DND-41 (cell line): ENCODE measurements at regions not wholly inside any gene's neighbourhood (a gene's known extent, or its start where the extent isn't known, plus 50 kb on each side); places are given as distances from the start of the nearest gene placed in this dataset.

ENCODE experiments used
- ATAC-seq: fragments of 200-7000 bp; cut with Tn5 transposase; 3 replicates; pipeline ENCODE4 v1.9.1; 2021; ENCODE audit warnings: low read depth; ENCODE audit not compliant: insufficient read depth
- DNase-seq: peaks from one replicate; pipeline ENCODE4 v3.0.0-alpha.2; 2020
- H2AFZ ChIP-seq: 2 replicates; pipeline ENCODE4 v1.6.0; 2012; ENCODE audit warnings: low read depth, low read length
- H3K27ac ChIP-seq: 2 replicates; pipeline ENCODE4 v1.5.1; 2012; ENCODE audit warnings: low read length, inconsistent platforms
- H3K27me3 ChIP-seq: fragments of 200-600 bp; sonication (generic); 2 replicates; pipeline ENCODE4 v1.6.0; 2012; ENCODE audit warnings: low read length, mild to moderate bottlenecking, inconsistent platforms; ENCODE audit not compliant: insufficient read depth, poor library complexity
- H3K36me3 ChIP-seq: 2 replicates; pipeline ENCODE4 v1.5.1; 2012; ENCODE audit warnings: low read length, inconsistent platforms; ENCODE audit not compliant: insufficient read depth
- H3K4me1 ChIP-seq: 2 replicates; pipeline ENCODE4 v1.5.1; 2012; ENCODE audit warnings: mild to moderate bottlenecking, low read length; ENCODE audit not compliant: insufficient read depth
- H3K4me2 ChIP-seq: 2 replicates; pipeline ENCODE4 v1.6.0; 2012; ENCODE audit warnings: mild to moderate bottlenecking, moderate library complexity, low read length, inconsistent platforms; ENCODE audit not compliant: insufficient read depth
- H3K4me3 ChIP-seq, 2 experiments: fragments of 200-600 bp in 1 of 2; shearing (Covaris generic) in 1 of 2; 2 replicates each; pipeline ENCODE4 v1.5.1; 2012 to 2016; ENCODE audit warnings: inconsistent platforms in 2 of 2, low read length in 2 of 2, mild to moderate bottlenecking in 2 of 2, low read depth in 1 of 2, moderate library complexity in 1 of 2
- H3K79me2 ChIP-seq: 2 replicates; pipeline ENCODE4 v1.6.0; 2012; ENCODE audit warnings: low read length, inconsistent platforms; ENCODE audit not compliant: insufficient read depth
- H3K9ac ChIP-seq: 2 replicates; pipeline ENCODE4 v1.6.0; 2012; ENCODE audit warnings: low read depth, mild to moderate bottlenecking, inconsistent platforms, low read length, moderate library complexity
- H3K9me3 ChIP-seq: 2 replicates; pipeline ENCODE4 v1.5.1; 2012; ENCODE audit warnings: low read length, moderate library complexity, mild to moderate bottlenecking, inconsistent platforms; ENCODE audit not compliant: insufficient read depth, severe bottlenecking
- H4K20me1 ChIP-seq: 2 replicates; pipeline ENCODE4 v1.6.0; 2012; ENCODE audit warnings: low read length; ENCODE audit not compliant: insufficient read depth
- EZH2 ChIP-seq: IDR thresholded peaks from 3 replicates; pipeline ENCODE4 v1.6.1; 2012; ENCODE audit warnings: borderline replicate concordance, low read depth, mild to moderate bottlenecking, moderate library complexity, low read length, inconsistent platforms; ENCODE audit not compliant: severe bottlenecking
- TF ChIP-seq, protein P1 (sequence below): IDR thresholded peaks from 2 replicates; pipeline ENCODE4 v1.5.1; 2012; ENCODE audit warnings: borderline replicate concordance, low read length, moderate library complexity, mild to moderate bottlenecking; ENCODE audit not compliant: poor library complexity, severe bottlenecking; ENCODE audit errors: extremely low read depth

DNA sequence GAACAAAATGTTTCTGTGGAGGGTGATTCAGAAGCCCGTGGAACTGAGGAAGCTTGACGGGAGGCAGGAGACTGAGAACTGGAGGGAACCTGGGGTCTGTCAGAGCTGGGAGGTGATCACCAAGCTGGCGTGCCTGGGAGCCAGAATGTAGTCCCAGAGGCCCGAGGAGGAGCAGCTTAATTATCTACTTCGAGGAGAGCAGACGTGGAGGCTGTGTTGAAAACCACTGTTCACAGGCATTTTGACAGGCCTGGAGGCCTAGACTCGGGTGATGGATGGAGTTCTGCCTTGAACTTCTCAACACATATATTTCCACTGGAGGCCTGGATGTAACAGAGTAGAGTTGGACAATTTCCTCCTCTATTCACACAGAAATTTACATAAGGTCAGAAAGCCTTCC, 177.7 kb upstream of the SALL1 start:
- Histone ChIP-seq H4K20me1 (no peaks in the 10 kb centered on the region), H2AFZ (no peak overlapping the region), H3K4me3 (no peak overlapping the region), H3K9me3 (no peaks in the 10 kb centered on the region), H3K36me3 (no peaks in the 10 kb centered on the region), H3K27me3 (no peaks in the 10 kb centered on the region), H3K4me2 (no peak overlapping the region), H3K79me2 (no peaks in the 10 kb centered on the region), H3K9ac (no peak overlapping the region), H3K27ac (no peak overlapping the region), H3K4me1 (no peaks in the 10 kb centered on the region)
- DNase-seq = no peak
- TF ChIP-seq EZH2 = no peak
- TF ChIP-seq, protein P1, sequence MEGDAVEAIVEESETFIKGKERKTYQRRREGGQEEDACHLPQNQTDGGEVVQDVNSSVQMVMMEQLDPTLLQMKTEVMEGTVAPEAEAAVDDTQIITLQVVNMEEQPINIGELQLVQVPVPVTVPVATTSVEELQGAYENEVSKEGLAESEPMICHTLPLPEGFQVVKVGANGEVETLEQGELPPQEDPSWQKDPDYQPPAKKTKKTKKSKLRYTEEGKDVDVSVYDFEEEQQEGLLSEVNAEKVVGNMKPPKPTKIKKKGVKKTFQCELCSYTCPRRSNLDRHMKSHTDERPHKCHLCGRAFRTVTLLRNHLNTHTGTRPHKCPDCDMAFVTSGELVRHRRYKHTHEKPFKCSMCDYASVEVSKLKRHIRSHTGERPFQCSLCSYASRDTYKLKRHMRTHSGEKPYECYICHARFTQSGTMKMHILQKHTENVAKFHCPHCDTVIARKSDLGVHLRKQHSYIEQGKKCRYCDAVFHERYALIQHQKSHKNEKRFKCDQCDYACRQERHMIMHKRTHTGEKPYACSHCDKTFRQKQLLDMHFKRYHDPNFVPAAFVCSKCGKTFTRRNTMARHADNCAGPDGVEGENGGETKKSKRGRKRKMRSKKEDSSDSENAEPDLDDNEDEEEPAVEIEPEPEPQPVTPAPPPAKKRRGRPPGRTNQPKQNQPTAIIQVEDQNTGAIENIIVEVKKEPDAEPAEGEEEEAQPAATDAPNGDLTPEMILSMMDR = no peak
- ATAC-seq = no peak

DNA sequence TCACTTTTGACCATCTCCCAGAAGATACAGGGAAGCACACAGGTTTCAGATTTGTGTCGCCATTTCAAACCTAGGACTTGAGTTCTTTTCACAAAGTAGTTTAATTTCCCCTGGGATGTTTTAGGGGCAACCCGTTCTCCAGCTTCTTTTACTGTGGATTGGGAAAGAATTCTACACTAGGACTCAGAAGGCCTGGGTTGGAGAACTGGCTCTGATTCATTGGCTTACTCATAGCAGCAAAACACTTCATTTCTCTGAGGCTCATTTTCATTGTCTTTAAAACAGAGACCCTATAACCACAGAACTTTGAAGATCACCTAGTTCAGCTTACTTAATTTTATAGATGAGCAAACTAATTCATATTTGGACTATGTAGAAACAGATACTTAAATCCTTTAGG, 175.9 kb upstream of the SALL1 start:
- ATAC-seq (no peak), DNase-seq (no peak)
- Histone ChIP-seq H3K9ac (no peak overlapping the region), H3K9me3 (no peaks in the 10 kb centered on the region), H3K79me2 (no peaks in the 10 kb centered on the region), H2AFZ (no peak overlapping the region), H3K36me3 (no peaks in the 10 kb centered on the region), H3K27me3 (no peaks in the 10 kb centered on the region), H4K20me1 (no peaks in the 10 kb centered on the region), H3K4me1 (no peaks in the 10 kb centered on the region), H3K4me2 (no peak overlapping the region), H3K27ac (no peak overlapping the region), H3K4me3 (no peak overlapping the region)
- TF ChIP-seq, protein P1 = no peak
- no peak for TF ChIP-seq EZH2

DNA sequence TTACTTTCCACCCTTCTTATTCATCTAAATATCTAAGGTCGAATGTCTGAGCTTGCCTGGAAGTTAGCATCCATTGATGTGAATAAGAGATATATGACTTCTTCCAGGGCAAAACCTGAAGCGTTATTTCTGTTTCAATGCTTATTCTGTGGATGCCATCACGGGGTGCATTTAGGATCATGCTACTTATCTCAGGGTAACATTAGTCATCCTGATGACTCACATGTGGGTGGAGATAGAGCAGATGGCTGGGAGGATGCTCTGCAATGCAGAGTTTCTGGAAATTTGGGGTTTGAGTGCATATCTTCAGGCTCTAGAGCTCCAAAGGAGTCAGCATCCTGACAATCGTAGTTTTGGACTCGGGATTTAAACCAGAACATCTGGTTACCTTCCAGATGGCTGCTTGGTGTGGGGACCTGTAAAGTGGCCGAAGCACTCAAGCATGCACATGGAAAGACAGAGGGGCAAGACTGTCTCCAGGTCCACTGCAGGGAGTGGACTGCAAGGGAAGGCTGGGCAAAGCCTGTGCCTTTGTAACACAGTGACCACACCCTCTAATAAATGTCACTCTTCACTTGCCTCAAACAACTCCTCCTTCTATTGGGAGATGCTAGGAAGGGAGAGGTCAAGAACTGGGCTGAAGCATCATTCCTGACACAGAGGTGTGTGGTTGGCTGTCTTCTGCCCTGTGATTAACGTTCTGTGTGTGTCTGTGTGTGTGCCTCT, 175.2 kb upstream of the SALL1 start:
- no peaks in the 10 kb centered on the region for H3K36me3 ChIP-seq
- no peak overlapping the region for H3K27ac ChIP-seq
- H4K20me1 ChIP-seq = no peaks in the 10 kb centered on the region
- no peaks in the 10 kb centered on the region for H3K4me1 ChIP-seq
- TF ChIP-seq, protein P1 = no peak
- TF ChIP-seq EZH2 = no peak
- DNase-seq (no peak), ATAC-seq (no peak)
- H3K27me3 ChIP-seq = no peaks in the 10 kb centered on the region
- H2AFZ ChIP-seq = no peak overlapping the region
- H3K4me3 ChIP-seq = no peak overlapping the region
- no peaks in the 10 kb centered on the region for H3K79me2 ChIP-seq
- H3K9ac ChIP-seq = no peak overlapping the region
- H3K4me2 ChIP-seq = no peak overlapping the region
- no peaks in the 10 kb centered on the region for H3K9me3 ChIP-seq
